ENCODE measurements at regions not wholly inside any gene's neighbourhood (a gene's known extent, or its start where the extent isn't known, plus 50 kb on each side); places are given as distances from the start of the nearest gene placed in this dataset.

GRCh38 chr4:119977076-119977940, 89.3 kb downstream of the MAD2L1 start:
- TF ChIP-seq CTCF (conservative IDR thresholded peaks at IDR 0.05; ENCODE audit: low read length) = no peak
- TF ChIP-seq EZH2phosphoT487 (IDR thresholded peaks at IDR 0.05; ENCODE audit: borderline replicate concordance, low read depth, low read length) = no peak

All from OCI-LY7 (cell line).